ENCODE measurements at regions not wholly inside any gene's neighbourhood (a gene's known extent, or its start where the extent isn't known, plus 50 kb on each side); places are given as distances from the start of the nearest gene placed in this dataset.

DNA sequence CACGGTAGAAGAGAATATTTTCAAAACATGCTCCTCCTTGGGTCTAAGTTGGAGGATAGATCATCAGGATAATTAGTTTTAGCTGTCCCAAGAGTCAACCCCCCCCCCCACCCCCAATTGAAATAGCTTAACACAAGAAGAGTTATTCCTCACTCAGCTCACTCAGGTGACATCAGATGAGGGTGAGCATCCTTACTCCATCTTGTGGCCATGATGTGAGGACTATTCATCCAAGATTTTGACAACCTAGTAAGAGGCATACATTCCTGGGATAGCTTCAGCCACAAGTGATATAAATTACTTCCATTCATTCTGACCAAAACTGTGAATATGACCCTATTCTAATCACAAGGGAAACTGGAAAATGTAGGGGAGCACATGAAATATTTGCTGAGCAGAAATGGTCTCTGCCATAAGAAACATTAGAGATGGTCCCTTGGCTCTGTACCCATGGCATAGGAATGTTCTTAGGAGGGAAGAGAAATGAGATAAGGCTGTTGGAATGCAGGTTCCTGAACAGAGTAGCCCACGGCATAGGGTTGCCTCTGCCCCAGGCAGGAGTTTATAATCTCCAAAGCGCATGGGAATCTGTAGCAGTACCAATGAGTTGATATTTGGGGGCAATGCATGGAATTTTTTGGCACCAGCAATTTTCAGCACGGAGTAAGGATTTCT lies 257.2 kb downstream of the CYRIA start:
- DNase-seq: no peak

GRCh38 chr2:16407358-16407757 lies 258.3 kb downstream of the CYRIA start:
- DNase-seq: no peak

DNA sequence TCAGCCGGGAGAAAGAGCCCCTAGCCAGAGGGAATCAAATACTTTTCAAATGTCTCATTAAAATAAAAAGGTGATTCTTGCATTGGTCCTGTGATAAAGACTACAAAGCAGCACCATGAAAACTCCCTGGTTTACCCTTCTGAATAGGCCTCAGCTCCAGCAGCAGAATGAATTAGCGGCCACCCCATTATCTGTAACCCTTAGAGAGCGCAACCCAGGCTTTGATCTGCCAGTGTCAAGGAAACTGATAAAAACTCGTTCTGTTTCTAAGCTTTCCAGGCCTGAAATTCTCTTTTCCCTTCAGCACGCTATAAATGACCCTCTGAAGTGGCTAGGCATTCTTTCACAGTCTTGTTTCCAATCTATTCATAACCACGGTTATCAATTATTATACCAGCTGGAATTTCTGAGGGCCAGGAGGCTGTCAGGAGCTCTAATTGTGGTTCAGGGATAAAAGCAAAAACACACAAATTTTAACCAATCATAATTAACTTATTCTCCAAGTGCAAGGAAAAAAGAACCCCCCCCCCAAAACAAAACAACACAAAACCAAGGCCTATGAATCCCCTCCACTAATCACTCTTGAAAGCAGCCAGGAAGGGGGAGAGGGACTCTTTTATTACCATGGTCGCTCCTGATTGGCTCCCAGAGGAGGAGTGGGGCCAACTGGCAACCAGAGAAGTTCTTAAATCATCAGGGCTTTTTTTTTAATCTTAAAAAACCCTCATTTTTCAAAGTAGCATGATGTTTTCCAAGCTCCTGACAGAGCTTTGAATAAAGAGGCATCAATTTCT lies 258.9 kb downstream of the CYRIA start:
- DNase-seq: no peak

GRCh38 chr2:16405551-16405950 lies 260.1 kb downstream of the CYRIA start:
- no peak for DNase-seq

GRCh38 chr2:16404551-16405300 lies 260.9 kb downstream of the CYRIA start:
- DNase-seq: no peak

- DNase-seq: no peak
These were observed 261.5 kb downstream of the CYRIA start for GRCh38 chr2:16404146-16404545.

DNA sequence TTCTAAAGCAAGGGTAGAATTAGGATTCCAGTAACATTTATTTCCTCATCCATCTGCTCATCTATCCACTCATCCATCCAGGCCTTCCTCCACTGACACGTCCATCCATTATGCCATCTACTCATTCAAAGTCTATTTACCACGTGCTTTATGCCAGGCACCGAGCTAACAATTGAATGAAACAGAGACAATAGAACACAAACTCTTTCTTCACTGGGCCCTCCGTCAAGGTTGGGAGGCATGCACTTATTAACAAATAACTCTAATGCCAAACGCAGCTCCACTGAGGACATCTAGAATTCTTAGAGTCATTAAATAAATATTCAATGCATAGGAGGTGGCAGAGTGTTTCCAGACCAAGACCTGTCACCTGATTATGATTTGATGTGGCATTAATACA lies 262.7 kb downstream of the CYRIA start:
- DNase-seq: no peak

DNA sequence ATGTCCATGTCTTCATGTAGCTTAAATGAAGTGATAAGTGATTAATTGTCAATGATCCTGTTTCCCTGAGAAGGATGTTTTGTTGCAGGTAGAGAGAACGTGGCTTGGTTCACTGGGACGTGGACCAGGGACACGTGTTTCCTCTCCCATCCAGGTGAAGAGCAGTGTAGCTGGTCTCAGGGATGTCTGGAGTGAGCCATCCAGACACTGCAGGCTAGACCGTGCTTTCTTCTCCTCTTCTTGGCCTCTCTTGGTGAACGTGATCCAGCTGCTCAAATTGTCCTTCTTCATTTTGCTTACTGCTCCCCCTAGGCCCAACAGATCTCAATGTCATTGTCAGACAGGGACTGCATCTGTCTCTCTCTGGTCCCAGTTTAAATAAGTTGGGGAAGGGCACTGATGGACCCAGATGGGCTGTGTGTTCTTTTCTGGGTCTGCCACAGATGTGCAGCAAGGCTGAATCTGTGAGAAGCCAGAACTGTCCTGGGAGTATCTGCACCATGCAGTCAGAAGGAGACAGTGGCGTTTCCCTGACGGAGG lies 263.8 kb downstream of the CYRIA start:
- DNase-seq: no peak

- DNase-seq: no peak
These were observed 265.5 kb downstream of the CYRIA start for GRCh38 chr2:16400127-16400623.

DNA sequence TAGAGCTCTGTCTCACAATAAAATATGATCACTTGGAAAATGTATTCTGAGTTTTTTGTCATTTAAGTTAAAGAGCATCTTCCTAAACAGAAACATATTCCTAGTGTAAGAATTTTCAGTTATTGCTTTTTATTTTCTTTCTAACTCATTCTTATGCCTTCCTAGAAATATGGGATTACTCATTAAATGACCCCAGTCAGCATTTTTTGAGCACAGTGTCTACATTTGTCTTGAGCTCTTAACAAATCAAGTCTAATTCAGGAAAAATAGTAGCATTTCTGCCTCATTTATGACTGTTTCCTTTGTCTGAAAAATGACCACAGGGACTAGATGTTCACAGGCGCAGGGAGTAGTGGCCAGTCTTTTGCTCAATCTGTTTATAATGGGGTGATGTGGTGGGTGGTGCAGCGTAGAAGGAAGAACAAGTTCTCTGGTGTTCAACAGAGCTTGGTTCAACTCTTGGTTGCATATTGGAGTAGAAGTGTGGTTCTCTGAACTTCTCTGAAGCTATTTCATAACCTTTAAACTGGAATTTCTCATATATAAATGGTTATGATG lies 267.1 kb downstream of the CYRIA start:
- DNase-seq: no peak

DNA sequence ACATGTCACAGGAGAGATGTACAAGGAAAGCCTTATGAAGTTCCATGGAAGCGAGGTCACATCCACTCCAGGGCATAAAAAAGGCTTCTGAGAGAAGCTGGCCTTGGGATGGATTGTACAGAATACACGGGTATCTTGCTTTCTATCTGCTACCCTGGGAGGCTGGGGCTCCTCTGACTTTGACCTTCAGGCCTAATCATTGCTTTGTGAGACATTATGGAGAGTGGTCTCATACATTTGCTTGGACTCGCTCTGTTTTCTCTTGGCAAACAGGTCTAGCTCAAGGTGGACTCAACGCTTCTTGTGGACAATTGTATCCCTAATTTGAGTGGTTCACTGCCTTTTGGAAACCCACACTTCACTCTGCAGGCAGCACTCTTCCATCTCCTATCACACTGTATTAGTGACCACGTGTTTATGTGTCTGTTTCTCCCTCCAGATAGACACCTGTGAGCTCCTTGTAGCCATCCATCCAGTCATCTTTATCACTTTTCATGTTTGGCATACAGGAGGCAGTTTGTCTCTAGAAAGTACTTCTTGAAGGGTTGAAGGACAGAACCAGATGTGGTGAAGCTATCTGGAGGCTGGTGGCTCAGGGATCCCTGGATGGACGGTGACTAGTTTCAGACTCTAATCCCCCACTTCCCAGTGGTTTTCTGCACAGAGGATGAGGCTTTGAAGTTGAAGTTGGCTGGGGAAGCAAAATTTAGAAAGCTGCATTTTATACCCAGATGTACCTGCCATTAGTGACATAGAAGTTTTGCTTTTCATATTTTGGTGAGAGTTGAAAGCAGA lies 267.8 kb downstream of the CYRIA start:
- no peak for DNase-seq

DNA sequence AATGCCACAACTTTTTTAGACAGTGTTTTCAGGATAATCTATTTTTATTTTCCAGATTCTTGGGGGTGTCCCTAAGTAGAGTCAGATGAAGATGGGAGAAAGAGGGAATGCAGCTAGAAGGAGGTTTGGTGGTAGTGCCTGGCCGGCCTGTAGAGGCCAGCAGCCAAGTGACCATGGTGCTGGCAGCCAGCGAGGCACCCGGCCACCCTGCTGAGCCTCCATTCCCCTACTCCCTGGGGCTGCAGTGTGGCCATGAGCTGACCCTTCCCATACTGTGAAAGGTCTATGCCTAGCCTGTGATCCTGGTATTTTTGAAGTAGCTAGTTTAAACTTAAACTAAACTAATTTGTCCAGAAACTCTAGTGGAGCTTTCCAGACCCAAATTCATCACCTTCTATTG lies 268.6 kb downstream of the CYRIA start:
- DNase-seq: no peak

- no peak for DNase-seq
These were observed 269.5 kb downstream of the CYRIA start for GRCh38 chr2:16396171-16396570.

DNA sequence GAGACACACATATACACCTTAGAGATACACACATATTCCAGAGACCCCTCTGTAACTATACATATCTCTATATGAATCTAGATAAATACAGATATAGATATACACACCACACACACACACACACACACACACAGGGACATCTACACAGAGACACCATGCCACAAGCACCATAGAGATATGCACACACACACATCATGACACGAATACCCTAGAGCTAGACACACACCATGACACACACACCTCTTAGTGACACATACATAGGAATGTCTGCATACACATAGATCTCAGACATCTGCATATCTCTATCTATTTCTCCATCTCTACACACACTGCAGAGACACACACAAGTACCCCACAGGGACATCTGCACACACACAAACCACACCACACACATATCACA lies 270.0 kb downstream of the CYRIA start:
- no peak for DNase-seq

DNA sequence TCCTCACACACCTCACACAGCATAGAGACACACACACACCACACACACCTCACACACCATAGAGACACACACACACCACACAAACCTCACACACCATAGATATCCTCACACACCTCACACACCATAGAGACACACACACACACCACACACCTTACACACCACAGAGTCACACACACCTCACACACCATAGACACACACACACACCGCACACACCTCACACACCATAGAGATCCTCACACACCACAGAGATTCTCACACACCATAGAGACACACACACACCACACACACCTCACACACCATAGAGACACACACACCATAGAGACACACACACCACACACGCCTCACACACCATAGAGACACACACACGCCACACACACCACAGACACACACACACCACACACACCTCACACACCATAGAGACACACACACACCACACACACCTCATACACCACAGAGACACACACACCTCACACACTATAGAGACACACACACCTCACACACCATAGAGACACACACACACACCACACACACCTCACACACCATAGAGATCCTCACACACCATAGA lies 270.6 kb downstream of the CYRIA start:
- no peak for DNase-seq

DNA sequence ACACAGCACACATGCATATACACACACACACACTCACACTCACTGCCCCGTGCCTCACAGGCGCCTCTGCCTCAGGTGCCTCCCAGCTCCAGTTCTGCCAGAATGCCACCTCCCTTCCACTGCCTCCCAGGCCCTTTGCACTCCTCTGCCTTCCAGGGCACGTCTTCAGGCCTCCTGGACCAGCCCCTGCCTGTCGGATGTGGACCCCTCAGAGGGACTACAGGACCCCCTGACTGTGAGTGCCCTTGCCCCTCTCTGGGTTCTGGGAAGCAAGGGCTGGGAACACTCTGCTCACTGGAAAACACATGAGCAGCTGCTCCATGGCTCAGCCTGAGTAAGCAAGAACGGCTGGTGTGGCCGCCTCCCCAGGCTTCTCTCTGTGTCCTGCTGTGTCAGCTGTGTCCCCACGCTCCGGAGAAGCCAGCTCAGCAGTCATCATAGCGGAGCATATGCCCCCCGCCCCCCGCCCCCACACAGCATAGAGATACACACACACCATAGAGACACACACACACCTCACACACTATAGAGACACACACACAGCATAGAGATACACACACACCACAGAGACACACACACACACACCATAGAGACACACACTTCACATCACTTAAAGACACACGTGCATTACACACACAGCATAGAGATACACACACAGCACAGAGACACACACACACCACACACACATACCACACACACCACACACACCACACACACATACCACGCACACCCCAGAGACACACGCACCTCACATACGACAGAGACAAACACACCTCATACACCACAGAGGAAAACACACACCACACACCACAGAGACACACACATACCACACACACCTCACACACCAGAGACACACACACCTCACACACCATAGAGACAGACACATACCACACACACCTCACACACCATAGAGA lies 271.3 kb downstream of the CYRIA start:
- no peak for DNase-seq

GRCh38 chr2:16393500-16394071 lies 272.0 kb downstream of the CYRIA start:
- no peak for DNase-seq

DNA sequence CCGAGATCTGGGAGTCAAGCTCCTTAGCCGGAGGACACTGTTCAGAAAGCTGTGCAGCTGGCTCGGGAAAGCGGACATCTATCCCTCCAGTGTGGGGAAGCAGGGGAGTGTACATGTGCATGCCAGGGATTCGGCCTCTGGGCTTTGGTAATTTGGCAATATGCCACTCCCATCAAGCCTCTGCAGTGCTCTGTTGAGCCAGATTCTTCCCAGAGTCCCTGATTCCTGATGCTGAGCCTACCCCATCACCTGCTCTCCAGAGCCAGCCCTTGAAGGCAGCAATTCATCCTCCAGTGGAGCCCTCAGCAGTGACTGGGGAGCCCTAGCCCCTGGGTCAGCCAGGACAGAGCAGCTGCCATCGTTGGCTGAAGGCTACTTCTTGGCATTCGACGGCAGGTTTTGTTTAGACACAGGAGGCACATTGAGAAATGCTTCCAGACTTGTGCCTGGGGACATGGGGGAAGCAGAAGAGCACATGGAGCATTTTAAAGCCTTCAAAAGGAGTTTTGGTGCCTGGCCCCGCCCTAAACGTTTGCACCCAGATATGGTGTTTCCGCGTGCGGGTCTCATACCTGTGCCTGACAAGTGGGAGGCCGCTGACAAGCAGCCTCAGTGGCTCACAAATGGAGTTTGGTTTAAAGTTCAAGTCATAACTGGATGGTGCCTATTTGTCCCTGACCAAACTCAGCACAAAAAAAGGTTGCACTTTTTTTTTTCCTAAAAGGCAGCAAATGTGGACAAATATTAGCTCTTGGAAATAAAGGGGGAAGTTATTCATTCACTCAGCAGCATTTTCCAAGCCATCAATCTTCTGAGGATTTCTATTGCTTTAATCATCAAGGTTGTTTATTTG lies 272.8 kb downstream of the CYRIA start:
- DNase-seq: no peak

GRCh38 chr2:16391986-16392385 lies 273.6 kb downstream of the CYRIA start:
- no peak for DNase-seq

Data from CD4-positive, alpha-beta T cell treated with Interferon gamma for 1 hour (primary cell).